Type B pancreatic cell (in vitro differentiated cells): ENCODE measurements at regions not wholly inside any gene's neighbourhood (a gene's known extent, or its start where the extent isn't known, plus 50 kb on each side); places are given as distances from the start of the nearest gene placed in this dataset.

Experiments
- DNase-seq: peaks from one replicate; pipeline ENCODE4 v3.0.0; 2021; ENCODE audit warnings: mixed read lengths; ENCODE audit not compliant: unreplicated experiment; ENCODE audit errors: extremely low spot score
- H3K27ac Mint-ChIP-seq: 2 replicates; pipeline ENCODE4 v1.8.0; 2021; ENCODE audit warnings: mild to moderate bottlenecking, mixed read lengths
- H3K27me3 Mint-ChIP-seq: 2 replicates; pipeline ENCODE4 v1.8.0; 2021; ENCODE audit warnings: mixed read lengths
- H3K36me3 Mint-ChIP-seq: 2 replicates; pipeline ENCODE4 v1.8.0; 2021; ENCODE audit warnings: mixed read lengths
- H3K4me1 Mint-ChIP-seq: one replicate; pipeline ENCODE4 v1.8.0; 2021; ENCODE audit warnings: mixed read lengths; ENCODE audit not compliant: unreplicated experiment
- H3K4me3 Mint-ChIP-seq: 2 replicates; pipeline ENCODE4 v1.8.0; 2021; ENCODE audit warnings: mild to moderate bottlenecking, mixed read lengths
- H3K9me3 Mint-ChIP-seq: 2 replicates; pipeline ENCODE4 v1.8.0; 2021; ENCODE audit warnings: mixed read lengths
- TF ChIP-seq, protein P1 (sequence below): fragments of 200-600 bp; sonication (generic); conservative IDR thresholded peaks from 2 replicates; pipeline ENCODE4 v1.5.0; 2021; ENCODE audit warnings: antibody characterized with exemption, mild to moderate bottlenecking

DNA sequence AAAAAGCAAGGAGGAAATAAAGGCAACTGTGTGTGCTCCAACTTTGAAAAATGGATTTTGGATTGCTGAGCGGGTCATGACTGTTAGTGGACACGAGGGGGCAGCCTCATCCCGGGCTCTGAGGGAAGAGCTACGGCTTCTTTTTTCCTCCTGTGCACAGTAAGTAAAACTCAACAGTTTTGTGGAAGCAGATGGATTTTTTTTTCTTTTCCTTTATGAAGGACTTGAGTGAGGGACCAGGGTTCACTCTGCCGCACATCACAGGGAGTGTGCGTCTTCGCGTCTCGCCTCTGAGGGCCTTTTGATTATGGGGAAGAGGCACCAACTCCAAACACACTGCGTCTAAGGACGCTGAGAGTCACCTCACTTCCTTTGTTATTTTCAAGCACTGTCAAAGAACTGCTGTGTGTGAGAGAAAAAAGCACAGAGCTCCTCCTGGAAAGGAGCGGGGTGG is 80.3 kb upstream of the GOT2 start:
- peaks cover 15% of the 10 kb centered on the region for H3K4me1 Mint-ChIP-seq
- peak overlapping the region; percentile 88 for H3K4me3 Mint-ChIP-seq
- no peaks in the 10 kb centered on the region for H3K9me3 Mint-ChIP-seq
- H3K27ac Mint-ChIP-seq, result peak overlapping the region; percentile 74
- H3K27me3 Mint-ChIP-seq, result peaks cover 2% of the 10 kb centered on the region
- DNase-seq, result no peak
- TF ChIP-seq, protein P1, sequence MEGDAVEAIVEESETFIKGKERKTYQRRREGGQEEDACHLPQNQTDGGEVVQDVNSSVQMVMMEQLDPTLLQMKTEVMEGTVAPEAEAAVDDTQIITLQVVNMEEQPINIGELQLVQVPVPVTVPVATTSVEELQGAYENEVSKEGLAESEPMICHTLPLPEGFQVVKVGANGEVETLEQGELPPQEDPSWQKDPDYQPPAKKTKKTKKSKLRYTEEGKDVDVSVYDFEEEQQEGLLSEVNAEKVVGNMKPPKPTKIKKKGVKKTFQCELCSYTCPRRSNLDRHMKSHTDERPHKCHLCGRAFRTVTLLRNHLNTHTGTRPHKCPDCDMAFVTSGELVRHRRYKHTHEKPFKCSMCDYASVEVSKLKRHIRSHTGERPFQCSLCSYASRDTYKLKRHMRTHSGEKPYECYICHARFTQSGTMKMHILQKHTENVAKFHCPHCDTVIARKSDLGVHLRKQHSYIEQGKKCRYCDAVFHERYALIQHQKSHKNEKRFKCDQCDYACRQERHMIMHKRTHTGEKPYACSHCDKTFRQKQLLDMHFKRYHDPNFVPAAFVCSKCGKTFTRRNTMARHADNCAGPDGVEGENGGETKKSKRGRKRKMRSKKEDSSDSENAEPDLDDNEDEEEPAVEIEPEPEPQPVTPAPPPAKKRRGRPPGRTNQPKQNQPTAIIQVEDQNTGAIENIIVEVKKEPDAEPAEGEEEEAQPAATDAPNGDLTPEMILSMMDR, result peak; percentile 98
- no peaks in the 10 kb centered on the region for H3K36me3 Mint-ChIP-seq

DNA sequence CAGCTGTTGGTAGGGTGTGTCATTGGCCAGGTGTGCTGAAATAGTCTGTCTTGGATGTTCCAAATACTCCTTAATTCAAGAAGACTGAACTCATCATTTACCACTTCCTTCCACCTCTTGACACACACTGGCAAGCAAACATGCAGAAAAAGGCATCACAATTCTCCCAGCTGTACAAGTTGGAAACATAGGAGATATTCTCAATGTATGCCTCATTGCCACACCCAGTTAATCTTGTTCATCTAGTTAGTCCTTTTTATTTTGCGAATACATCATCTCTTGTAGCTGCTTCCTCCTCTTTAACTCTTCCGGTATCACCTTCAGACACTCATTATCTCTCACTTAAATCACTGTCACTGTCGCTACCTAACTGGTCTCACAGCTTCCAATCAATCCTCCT is 75.1 kb upstream of the GOT2 start:
- H3K9me3 Mint-ChIP-seq, result no peaks in the 10 kb centered on the region
- H3K27me3 Mint-ChIP-seq, result no peaks in the 10 kb centered on the region
- H3K27ac Mint-ChIP-seq, result peak overlapping the region; percentile 85
- DNase-seq, result no peak
- peaks cover 2% of the 10 kb centered on the region for H3K4me1 Mint-ChIP-seq
- TF ChIP-seq, protein P1, result no peak
- H3K36me3 Mint-ChIP-seq, result no peaks in the 10 kb centered on the region
- H3K4me3 Mint-ChIP-seq, result peak overlapping the region; percentile 8

GRCh38 chr16:58807276-58807675 is 73.2 kb upstream of the GOT2 start:
- TF ChIP-seq, protein P1, result no peak
- Mint-ChIP-seq H3K9me3 (no peaks in the 10 kb centered on the region), H3K4me3 (no peak overlapping the region), H3K27me3 (no peaks in the 10 kb centered on the region), H3K36me3 (no peaks in the 10 kb centered on the region), H3K4me1 (no peaks in the 10 kb centered on the region), H3K27ac (no peak overlapping the region)
- no peak for DNase-seq

DNA sequence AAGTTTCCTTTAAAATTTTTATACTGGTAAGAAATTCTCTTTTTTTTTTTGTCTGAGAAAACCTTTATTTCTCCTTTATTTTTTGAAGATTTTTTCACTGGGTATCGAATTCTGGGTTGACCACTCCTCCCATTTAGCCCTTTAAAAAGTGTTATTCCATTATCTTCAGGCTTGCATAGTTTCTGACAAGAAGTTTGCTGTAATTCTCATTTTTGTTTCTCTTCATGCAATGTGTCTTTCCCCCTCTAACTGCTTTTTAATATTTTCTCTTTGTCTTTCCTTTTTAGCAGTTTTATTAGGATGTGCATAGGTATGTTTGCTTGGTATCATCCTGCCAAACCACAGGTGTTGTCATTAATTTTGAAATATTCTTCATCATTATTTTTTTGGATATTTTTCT is 67.7 kb upstream of the GOT2 start:
- DNase-seq, result no peak
- no peak overlapping the region for H3K27ac Mint-ChIP-seq
- H3K27me3 Mint-ChIP-seq, result peaks cover 4% of the 10 kb centered on the region
- no peaks in the 10 kb centered on the region for H3K9me3 Mint-ChIP-seq
- no peak overlapping the region for H3K4me3 Mint-ChIP-seq
- no peaks in the 10 kb centered on the region for H3K4me1 Mint-ChIP-seq
- TF ChIP-seq, protein P1, result no peak
- no peaks in the 10 kb centered on the region for H3K36me3 Mint-ChIP-seq

DNA sequence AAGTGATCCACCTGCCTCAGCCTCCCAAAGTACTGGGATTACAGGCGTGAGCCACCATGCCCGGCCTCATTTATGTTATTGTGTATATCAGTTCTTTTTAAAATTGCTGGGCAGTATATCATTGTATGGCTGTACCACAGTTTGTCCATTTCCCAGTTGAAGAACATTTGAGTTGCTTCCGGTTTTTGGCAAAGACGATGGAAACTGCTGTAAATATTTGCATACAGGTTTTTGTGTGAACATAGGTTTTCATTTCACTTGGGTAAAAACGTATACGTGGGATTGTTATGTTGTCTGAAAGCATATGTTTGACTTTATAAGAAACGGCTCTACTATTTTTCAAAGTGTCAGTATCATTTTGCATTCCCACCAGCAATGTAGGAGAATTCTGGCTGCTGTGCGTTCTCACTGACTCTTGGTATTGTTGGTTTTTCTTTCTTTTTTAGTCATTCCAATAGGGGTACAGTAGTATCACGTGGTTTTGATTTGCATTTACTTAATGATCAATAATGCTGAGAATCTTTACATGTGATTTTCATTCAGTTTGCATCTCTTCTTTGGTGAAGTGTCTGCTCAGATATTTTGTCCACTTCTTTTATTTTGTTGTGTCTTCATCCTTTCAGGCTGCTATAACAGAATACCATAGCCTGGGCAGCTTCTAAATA is 63.2 kb upstream of the GOT2 start:
- Mint-ChIP-seq H3K4me3 (no peak overlapping the region), H3K9me3 (peaks cover 3% of the 10 kb centered on the region), H3K4me1 (peaks cover 3% of the 10 kb centered on the region), H3K27ac (no peak overlapping the region), H3K27me3 (peaks cover 4% of the 10 kb centered on the region), H3K36me3 (no peaks in the 10 kb centered on the region)
- no peak for DNase-seq
- TF ChIP-seq, protein P1, result no peak
